ENCODE measurements at regions not wholly inside any gene's neighbourhood (a gene's known extent, or its start where the extent isn't known, plus 50 kb on each side); places are given as distances from the start of the nearest gene placed in this dataset.

DNA sequence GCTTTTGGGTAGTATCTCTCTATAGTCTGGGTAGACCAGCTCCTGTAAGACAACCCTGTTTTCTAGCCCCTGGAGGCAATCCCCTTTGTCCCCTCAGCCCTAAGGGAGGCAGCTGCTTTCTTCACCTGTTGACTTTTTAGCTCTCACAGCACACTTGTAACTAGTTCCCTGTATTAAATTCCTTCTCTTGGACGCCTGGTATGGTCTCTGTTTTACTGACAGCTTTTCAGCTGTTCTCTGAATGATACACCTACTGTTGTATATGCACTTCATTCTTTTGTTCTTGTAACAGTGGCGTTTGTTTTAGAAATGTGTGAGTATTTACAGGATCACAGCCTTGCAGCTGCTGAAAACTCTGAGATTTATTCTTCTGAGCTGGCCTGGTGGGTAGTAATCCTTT lies 413.0 kb upstream of the RBMS3 start:
- Histone ChIP-seq H3K27me3 (ENCODE audit: insufficient read depth, low read length) (peaks cover 4% of the 10 kb centered on the region; the same call in 1 of the 2 replicates), H3K9me2 (ENCODE audit: insufficient read depth) (no peaks in the 10 kb centered on the region), H3K9me3 (ENCODE audit: control insufficient read depth in 1 of 2, insufficient read depth in 1 of 2, low read depth in 1 of 2, low read length in 2 of 2) (no peaks in the 10 kb centered on the region), H3K9ac (ENCODE audit: low read length) (no peak overlapping the region), H2AFZ (ENCODE audit: low read depth, low read length, poor library complexity, severe bottlenecking) (no peak overlapping the region), H3K27ac (ENCODE audit: low read depth, low read length) (no peak overlapping the region), H3K4me3 (replicated peaks in 1 of 2; ENCODE audit: low read depth in 1 of 2, low read length in 2 of 2) (no peak overlapping the region), H3K4me1 (ENCODE audit: control insufficient read depth in 1 of 2, insufficient read depth in 2 of 2, low read length in 2 of 2) (no peaks in the 10 kb centered on the region), H3K79me2 (ENCODE audit: insufficient read depth, low read length) (no peaks in the 10 kb centered on the region), H4K20me1 (ENCODE audit: insufficient read depth) (no peaks in the 10 kb centered on the region), H3K36me3 (ENCODE audit: control insufficient read depth in 1 of 2, insufficient read depth in 2 of 2, low read length in 2 of 2) (no peaks in the 10 kb centered on the region), H3K4me2 (ENCODE audit: low read length) (no peak overlapping the region)
- BruUV-seq (replicated peaks), result no TSS peak
- no peak for DNase-seq (ENCODE audit: low read depth, low spot score)
- TF ChIP-seq POLR2A (IDR thresholded peaks at IDR 0.05; ENCODE audit: borderline replicate concordance, extremely low read depth, insufficient read depth, insufficient read length) (no peak), ELF1 (IDR thresholded peaks at IDR 0.05; ENCODE audit: borderline replicate concordance, low read depth) (no peak), YY1 (IDR thresholded peaks at IDR 0.05; ENCODE audit: extremely low read depth, insufficient replicate concordance, low read depth, low read length) (no peak)
- TF ChIP-seq, protein P1, sequence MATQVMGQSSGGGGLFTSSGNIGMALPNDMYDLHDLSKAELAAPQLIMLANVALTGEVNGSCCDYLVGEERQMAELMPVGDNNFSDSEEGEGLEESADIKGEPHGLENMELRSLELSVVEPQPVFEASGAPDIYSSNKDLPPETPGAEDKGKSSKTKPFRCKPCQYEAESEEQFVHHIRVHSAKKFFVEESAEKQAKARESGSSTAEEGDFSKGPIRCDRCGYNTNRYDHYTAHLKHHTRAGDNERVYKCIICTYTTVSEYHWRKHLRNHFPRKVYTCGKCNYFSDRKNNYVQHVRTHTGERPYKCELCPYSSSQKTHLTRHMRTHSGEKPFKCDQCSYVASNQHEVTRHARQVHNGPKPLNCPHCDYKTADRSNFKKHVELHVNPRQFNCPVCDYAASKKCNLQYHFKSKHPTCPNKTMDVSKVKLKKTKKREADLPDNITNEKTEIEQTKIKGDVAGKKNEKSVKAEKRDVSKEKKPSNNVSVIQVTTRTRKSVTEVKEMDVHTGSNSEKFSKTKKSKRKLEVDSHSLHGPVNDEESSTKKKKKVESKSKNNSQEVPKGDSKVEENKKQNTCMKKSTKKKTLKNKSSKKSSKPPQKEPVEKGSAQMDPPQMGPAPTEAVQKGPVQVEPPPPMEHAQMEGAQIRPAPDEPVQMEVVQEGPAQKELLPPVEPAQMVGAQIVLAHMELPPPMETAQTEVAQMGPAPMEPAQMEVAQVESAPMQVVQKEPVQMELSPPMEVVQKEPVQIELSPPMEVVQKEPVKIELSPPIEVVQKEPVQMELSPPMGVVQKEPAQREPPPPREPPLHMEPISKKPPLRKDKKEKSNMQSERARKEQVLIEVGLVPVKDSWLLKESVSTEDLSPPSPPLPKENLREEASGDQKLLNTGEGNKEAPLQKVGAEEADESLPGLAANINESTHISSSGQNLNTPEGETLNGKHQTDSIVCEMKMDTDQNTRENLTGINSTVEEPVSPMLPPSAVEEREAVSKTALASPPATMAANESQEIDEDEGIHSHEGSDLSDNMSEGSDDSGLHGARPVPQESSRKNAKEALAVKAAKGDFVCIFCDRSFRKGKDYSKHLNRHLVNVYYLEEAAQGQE (IDR thresholded peaks at IDR 0.05; ENCODE audit: low read depth), result no peak
- ChIA-PET RAD21 (ENCODE audit: low non-redundant PET in 1 of 2, low total read pairs in 2 of 2, uncharacterized antibody in 2 of 2, unreplicated experiment in 2 of 2) (no interaction called here), CTCF (no interaction called here), POLR2A (no interaction called here)
- ATAC-seq, result no peak
- intact Hi-C loops (cut with micrococcal nuclease), result no loop called here

- H3K79me2 ChIP-seq (ENCODE audit: insufficient read depth, low read length), result no peaks in the 10 kb centered on the region
- POLR2A ChIA-PET, result no interaction called here
- no peaks in the 10 kb centered on the region for H3K36me3 ChIP-seq (ENCODE audit: control insufficient read depth in 1 of 2, insufficient read depth in 2 of 2, low read length in 2 of 2)
- H3K4me2 ChIP-seq (ENCODE audit: low read length), result no peak overlapping the region
- no peak for ATAC-seq
- H3K4me3 ChIP-seq (replicated peaks in 1 of 2; ENCODE audit: low read depth in 1 of 2, low read length in 2 of 2), result no peak overlapping the region
- H3K27me3 ChIP-seq (ENCODE audit: insufficient read depth, low read length), result no peaks in the 10 kb centered on the region
- no peaks in the 10 kb centered on the region for H3K9me2 ChIP-seq (ENCODE audit: insufficient read depth)
- RAD21 ChIA-PET (ENCODE audit: low non-redundant PET in 1 of 2, low total read pairs in 2 of 2, uncharacterized antibody in 2 of 2, unreplicated experiment in 2 of 2), result no interaction called here
- CTCF ChIA-PET, result no interaction called here
- TF ChIP-seq EZH2phosphoT487 (IDR thresholded peaks at IDR 0.05; ENCODE audit: borderline replicate concordance) (no peak), SRF (IDR thresholded peaks at IDR 0.05; ENCODE audit: low read depth) (no peak), CEBPB (IDR thresholded peaks at IDR 0.05; ENCODE audit: low read depth) (no peak), ZNF274 (IDR thresholded peaks at IDR 0.05; ENCODE audit: low read depth, low read length) (no peak), MAX (IDR thresholded peaks at IDR 0.05) (no peak), FOSL1 (IDR thresholded peaks at IDR 0.05; ENCODE audit: low read depth) (no peak), ZFX (IDR thresholded peaks at IDR 0.05) (no peak), ATF3 (IDR thresholded peaks at IDR 0.05) (no peak), SIN3A (IDR thresholded peaks at IDR 0.05; ENCODE audit: low read depth) (no peak), CBX3 (IDR thresholded peaks at IDR 0.05; ENCODE audit: low read depth) (no peak), POLR2A (IDR thresholded peaks at IDR 0.05; ENCODE audit: borderline replicate concordance, extremely low read depth, insufficient read depth, insufficient read length) (no peak), RAD21 (IDR thresholded peaks at IDR 0.05; ENCODE audit: low read depth) (no peak), TCF7L2 (IDR thresholded peaks at IDR 0.05; ENCODE audit: borderline replicate concordance, extremely low read depth, insufficient read depth, insufficient read length) (no peak)
- TF ChIP-seq, protein P2, sequence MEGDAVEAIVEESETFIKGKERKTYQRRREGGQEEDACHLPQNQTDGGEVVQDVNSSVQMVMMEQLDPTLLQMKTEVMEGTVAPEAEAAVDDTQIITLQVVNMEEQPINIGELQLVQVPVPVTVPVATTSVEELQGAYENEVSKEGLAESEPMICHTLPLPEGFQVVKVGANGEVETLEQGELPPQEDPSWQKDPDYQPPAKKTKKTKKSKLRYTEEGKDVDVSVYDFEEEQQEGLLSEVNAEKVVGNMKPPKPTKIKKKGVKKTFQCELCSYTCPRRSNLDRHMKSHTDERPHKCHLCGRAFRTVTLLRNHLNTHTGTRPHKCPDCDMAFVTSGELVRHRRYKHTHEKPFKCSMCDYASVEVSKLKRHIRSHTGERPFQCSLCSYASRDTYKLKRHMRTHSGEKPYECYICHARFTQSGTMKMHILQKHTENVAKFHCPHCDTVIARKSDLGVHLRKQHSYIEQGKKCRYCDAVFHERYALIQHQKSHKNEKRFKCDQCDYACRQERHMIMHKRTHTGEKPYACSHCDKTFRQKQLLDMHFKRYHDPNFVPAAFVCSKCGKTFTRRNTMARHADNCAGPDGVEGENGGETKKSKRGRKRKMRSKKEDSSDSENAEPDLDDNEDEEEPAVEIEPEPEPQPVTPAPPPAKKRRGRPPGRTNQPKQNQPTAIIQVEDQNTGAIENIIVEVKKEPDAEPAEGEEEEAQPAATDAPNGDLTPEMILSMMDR (IDR thresholded peaks at IDR 0.05 in 2 of 3, conservative IDR thresholded peaks at IDR 0.05 in 1 of 3; ENCODE audit: borderline replicate concordance in 1 of 3, insufficient read depth in 1 of 3, low read depth in 2 of 3, low read length in 2 of 3), result no peak
- no peak overlapping the region for H3K27ac ChIP-seq (ENCODE audit: low read depth, low read length)
- BruUV-seq (replicated peaks), result no TSS peak
- no peaks in the 10 kb centered on the region for H3K9me3 ChIP-seq (ENCODE audit: control insufficient read depth in 1 of 2, insufficient read depth in 1 of 2, low read depth in 1 of 2, low read length in 2 of 2)
- intact Hi-C loops (cut with micrococcal nuclease), result no loop called here
- H2AFZ ChIP-seq (ENCODE audit: low read depth, low read length, poor library complexity, severe bottlenecking), result no peak overlapping the region
- H3K9ac ChIP-seq (ENCODE audit: low read length), result no peak overlapping the region
- no peak for DNase-seq (ENCODE audit: low read depth, low spot score)
- H4K20me1 ChIP-seq (ENCODE audit: insufficient read depth), result no peaks in the 10 kb centered on the region
- H3K4me1 ChIP-seq (ENCODE audit: control insufficient read depth in 1 of 2, insufficient read depth in 2 of 2, low read length in 2 of 2), result no peaks in the 10 kb centered on the region
Observed at GRCh38 chr3:28868897-28869296, 412.0 kb upstream of the RBMS3 start.

All from HCT116 (cell line).